HTR-8/SVneo (cell line): ENCODE measurements at regions not wholly inside any gene's neighbourhood (a gene's known extent, or its start where the extent isn't known, plus 50 kb on each side); places are given as distances from the start of the nearest gene placed in this dataset.
"Not testable (repeated sequence)": the region's sequence is repeated elsewhere in the genome, so short reads cannot be mapped to it uniquely, and the experiment has no call there.

ENCODE experiments used
- DNase-seq: peaks from one replicate; pipeline ENCODE4 v3.0.0; 2011; ENCODE audit warnings: low spot score, mixed read lengths; ENCODE audit not compliant: insufficient read length
- FAIRE-seq: peaks from 2 replicates; lab custom pipeline; 2011; peaks lifted over from hg19 to GRCh38; lab: Jason Lieb, UNC

DNA sequence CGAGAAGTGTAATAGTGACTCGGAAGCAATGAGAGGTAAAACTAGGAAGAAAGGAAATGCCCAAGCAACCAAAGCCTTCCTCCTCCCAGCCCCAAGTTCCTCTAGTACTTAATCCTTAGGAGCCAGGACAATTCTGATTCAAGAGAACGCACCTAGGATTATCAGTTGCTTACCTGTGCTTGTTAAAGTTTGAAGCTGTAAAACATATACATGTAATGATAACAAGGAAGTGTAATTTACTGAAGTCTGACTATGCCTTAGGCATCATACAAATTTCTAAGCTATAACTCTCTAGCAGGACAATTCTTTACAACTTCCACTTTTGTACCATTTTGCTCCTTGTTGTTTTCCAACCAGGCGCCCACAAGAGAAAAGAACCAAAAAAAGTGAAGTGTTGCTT, 92.8 kb upstream of the OSBPL8 start:
- FAIRE-seq (no peak), DNase-seq (no peak)

DNA sequence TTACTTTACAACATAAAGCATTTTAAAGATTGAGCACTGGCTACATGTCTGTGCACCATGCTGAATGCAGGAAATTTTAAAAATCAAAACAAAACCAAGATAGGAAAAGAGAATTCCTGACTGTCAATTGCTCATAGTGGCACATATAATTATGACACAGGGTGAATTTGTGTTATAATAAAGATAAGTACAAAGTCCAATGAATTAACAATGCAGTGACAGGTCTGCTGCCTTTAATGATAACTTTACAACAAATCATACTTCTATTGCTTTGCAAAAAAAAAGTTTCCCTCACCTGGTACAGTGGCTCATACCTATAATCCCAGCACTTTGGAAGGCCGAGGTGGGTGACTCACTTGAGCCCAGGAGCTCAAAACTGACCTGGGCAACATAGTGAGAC, 93.8 kb upstream of the OSBPL8 start:
- FAIRE-seq (no peak), DNase-seq (no peak)

DNA sequence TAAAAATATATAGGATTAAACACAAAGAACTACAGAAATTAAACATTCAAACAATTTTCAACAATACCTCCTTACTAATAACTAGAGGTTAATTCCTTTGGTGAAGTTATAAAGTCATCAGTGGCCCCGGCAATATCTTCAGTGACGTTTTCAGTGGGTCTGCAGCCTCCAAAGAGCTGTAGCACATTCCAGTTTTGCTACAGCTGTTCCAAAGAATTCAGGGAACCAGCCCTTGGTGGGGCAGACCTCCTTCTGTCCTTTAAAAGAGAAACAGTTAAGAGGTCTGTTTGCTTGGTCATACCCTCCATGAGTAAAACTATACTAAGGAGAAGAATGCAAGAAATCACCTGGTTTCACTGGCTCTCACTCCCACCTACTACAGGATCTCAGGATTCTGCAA, 99.2 kb upstream of the ZDHHC17 start:
- DNase-seq (no peak), FAIRE-seq (no peak)

DNA sequence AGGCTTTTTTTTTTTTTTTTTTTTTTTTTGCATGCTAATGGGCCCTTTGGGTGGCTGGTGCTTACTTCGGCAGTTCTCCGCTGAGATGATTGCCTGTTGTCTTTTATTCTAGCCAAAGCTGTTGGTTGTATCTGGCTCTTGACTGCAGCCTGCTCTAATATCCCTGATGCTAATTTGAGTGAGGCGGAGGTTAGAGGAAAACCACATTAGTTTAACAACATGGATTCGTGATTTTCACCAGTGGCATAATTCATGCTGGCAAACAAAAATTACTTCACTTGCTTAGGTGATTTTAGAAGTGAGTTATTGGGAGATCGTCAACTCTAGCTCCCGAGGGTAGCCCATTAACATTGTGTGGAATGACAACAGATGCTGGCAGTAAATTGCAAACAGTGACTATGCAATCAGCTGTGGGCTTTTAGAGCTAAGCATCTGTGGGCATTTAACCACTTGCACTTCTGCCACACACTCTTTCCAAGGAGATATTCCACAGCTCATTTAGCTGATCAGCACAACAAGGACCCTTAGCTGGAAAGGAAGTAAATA, 97.6 kb upstream of the ZDHHC17 start:
- DNase-seq (no peak), FAIRE-seq (no peak)

DNA sequence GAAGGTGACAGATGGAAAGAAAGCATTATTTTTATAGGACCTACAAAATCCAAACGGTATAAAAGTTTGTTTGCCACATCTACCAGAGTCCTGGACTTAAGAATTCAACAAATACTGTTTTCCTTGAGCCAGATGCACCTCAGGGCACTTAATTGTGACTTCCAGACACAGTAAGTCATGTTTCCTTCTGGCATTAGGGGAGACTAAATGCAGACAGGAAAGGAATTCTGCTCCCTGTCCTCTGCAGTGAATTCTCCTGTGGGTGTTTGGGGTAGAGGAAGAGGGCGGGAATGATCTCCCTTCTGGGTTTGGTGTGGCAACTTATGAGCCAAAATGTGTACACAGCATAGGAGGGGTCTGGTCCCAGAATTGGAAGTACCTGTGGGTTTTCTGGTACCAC, 93.9 kb upstream of the ZDHHC17 start:
- no peak for FAIRE-seq
- no peak for DNase-seq

DNA sequence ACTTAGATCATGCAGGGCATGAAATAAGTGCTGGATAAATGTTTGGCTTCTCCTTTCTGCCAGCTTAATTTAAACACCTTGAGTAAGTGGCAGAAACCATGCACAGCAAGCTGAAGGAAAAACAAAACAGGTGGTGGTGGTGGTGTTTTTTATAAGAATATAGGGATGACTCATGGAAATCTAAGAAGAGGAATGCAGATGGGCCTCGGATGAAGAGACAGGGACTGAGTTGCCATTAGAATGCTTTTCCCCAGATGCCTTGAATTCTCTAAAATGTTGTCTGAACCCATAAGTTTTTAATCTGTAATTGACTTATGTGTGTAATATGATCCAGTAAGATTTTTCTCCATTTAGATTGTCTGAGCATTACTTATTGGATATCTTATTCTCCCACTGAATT, 93.1 kb upstream of the ZDHHC17 start:
- peak; percentile 61 for DNase-seq
- FAIRE-seq = no peak

DNA sequence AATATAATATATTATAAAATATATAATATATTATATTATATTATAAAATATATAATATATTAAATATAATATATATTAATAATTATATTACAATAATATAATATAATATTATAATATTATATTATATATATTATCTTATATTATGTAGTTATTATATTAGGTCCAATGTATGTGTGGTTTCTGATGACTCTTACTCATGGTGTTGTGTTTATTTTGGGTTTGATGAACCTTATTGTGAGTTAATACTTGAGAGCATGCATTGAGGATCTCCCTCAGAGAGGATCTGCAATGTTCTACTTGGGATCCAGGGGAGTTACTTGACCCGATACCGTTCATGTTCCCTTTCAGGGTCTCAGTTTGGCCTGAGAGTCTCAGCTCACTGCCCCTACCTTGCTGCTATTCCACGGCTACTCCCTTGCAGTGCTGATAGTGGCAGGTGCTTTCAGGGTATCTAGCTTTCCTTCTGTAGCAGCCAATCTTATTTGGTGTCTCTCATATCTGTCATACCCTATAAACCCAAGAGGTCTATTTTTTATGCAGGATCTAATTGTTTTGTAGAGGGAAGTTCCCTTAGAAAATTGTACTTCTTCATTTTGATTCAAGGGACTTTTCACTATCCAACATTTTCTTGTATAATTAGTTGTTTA, 89.1 kb upstream of the ZDHHC17 start:
- no peak for FAIRE-seq
- no peak for DNase-seq

DNA sequence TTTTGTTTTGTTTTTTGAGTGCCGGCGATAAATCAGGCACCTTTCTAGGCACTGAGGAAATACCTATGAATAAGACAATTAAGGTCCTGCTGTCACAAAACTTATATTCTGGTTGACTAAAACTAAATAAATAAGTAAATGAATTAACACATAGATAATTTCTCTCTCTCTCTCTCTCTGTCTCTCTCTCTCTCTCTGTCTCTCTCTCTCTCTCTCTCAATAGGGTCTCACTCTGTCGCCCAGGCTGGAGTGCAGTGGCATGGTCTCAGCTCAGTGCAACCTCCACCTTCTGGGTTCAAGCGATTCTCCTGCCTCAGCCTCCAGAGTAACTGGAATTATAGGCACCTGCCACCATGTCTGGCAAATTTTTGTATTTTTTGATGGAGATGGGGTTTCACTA, 87.7 kb upstream of the ZDHHC17 start:
- FAIRE-seq, DNase-seq: not testable (repeated sequence)

DNA sequence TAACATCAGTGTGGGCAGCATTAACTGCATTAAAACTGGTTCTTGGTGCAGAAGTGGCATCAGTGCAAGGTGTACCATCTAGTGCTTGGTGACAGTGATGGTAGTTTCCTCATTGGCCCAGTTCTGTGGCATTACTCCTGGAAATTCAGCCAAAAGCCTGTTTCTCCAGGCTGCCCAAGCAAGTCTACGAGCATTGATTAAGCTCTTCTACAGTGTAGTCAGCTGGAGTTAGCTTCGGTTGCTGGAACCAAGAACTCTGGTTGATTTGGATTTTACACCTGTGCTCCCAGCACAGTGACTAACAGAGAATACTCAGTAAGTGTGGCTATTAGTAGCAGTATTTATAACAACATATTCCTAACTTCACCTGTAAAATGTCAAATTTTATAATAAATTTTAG, 84.9 kb upstream of the ZDHHC17 start:
- DNase-seq = no peak
- FAIRE-seq = no peak

DNA sequence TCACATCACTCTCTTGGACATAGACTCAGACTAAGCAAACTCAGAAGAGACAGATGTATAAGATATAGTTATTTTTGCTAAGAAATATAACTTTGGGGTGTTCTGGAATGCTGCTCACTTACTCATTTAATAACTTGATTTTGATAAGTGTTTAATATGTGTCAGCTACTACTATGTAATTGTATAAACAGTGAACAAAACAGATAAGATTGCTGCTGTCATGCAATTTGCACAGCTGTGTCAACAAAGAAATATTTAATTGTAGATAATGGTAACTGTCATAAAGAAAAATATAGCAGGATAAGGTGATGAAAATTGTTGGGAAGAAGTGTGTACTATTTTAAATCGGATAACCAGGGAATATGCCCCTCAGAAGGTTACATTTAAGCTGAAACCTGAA, 84.1 kb upstream of the ZDHHC17 start:
- DNase-seq (no peak), FAIRE-seq (no peak)

DNA sequence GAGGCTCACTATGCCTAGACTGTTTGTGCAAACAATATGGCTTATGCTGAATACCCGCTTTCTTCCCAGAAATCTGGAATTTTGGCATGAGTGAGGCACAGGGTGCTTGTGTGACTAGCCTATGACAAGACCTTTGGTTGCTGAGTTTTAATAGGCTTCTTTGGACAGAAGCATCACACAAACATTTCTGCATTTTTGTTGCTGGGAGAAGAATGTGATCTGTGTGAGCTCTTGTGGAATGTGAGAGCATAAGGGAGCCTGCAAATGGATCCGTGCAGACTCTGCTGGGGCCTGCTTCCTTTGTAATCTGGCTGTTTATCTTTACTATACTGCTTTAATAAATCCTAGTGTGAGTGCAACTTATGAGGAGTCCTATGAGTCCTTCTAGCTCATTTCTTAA, 83.0 kb upstream of the ZDHHC17 start:
- FAIRE-seq = no peak
- DNase-seq = no peak

DNA sequence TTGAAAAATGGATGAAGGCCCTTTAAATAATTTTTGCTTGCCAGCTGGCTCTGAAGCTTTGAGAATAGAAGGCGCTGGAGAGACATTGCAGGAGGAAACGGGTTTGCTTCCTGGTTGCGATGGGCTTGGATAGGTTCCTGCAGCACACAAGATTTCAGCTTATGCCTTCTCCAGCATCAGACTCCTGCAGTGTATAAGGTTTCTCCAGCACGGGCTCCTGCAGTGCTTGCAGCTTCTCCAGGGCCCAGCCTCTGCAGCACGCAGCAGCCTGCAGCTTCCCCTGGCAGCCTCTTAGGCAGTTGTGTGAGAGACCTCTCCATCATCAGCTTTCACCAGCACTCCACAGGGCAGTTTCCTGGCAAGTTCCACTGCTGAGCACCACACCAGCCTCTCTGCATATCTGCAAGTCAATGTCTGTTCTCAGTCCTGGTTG, 78.7 kb upstream of the ZDHHC17 start:
- DNase-seq = no peak
- no peak for FAIRE-seq

DNA sequence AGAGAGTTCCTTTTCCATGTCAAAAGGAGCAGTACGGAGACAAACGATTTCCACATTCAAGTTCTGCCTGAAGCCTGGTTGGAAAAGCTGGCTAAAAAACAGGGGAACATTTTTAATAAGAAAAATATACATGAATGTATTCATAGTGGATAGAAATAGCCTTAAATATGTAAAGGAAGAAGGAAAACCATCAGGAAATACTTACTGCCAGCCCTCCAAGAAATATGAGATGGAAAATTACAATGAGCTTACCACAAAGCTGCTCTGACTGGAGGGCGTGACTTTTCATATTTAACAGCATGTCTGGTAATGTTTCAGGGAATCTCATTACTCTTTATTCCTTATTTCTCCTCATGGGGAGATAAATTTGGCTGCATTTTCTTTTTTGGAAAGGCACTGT, 75.9 kb upstream of the ZDHHC17 start:
- DNase-seq (no peak), FAIRE-seq (no peak)

DNA sequence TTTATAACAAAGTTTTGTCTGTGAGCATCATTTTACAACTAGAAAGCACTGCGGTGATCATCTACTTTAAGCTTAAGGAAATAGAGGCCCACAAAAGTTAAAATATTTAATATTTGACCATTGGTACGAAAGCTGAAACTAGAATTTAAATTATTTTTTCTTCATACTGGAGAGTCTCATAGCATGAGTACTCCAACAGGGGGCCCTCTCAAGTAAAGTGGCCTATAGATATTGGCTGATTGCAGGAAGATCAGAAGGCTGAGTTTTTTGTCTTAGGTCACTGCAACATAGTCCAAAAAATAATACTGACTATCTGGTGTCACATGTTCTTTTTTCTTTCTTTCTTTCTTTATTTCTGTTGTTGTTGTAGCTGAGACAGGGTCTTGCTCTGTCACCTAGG, 75.3 kb upstream of the ZDHHC17 start:
- DNase-seq = no peak
- FAIRE-seq = no peak

DNA sequence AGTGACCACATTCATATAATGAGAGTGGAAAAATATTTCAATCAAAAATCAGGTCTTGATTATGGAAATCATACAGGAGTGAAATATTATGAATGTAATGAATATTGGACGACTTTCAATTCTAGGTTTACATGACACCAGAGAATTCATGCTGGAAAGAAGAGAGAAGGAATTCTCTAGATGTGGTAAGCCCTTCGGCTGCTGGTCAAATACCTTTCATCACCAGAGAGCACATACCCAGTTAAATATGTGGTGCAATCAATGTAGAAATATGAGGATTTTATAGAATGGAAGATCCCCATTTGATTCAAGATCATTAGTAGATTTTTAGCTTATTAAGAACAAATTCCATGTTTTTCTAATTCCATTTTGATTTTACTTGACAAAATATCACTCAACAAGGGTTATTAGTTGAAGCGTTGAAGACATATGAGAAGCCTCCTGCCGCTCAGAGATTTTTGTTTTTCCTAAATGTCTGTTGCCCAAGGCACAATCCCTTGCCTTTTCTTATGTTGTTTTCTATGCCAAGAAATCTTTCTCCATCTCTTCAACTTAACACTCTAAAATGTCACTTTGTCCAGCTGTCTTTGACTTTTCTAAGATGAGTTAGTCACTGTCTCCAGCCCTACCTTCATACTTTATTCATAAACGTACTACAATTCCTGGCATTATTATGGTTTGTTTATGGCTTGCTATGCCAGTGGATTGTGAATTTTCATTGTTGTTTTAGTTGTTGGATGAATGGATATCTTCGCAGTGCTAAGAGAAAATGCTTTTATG, 72.8 kb upstream of the ZDHHC17 start:
- no peak for FAIRE-seq

DNA sequence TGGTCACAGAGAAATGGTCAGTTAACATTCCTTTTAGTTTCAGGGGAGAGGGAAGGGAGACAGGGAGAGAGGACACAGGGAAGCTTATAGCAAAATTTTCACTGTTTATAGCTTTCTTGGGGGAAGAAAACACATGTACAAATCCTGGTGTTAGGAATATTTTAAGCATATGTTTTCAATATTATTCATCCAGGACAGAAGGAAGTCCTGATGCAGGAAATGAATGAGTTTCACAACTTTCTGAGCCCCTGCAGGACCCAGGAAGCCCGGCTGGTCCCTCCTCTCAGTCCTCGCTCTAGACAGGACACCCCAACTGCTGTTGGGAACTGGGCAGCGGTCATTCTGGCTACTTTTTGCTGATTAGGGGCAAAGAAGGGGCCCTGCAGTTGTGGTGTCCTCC, 71.1 kb upstream of the ZDHHC17 start:
- no peak for DNase-seq
- FAIRE-seq = no peak

More for the DNA sequence above, 72.8 kb upstream of the ZDHHC17 start:
- DNase-seq = no peak

DNA sequence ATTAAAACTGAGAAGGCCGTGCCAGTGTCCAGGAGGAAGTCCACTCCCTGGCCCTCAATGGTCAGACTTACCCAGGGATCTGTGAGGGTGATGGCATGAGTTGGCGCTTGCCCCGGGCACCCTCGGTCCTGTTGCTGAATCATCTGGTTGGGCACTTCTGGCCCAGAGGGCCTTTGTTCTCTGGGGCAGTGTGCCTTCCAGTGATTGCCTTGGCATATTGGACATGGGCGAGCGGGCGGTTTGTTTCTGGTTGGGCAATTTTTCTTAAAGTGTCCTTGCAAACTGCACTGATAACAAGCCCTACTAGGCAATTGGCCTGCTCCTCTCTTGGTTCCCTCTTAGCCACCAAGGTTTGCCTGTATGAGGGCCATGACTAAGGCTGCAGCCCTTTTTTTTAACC, 69.5 kb upstream of the ZDHHC17 start:
- FAIRE-seq = no peak

DNA sequence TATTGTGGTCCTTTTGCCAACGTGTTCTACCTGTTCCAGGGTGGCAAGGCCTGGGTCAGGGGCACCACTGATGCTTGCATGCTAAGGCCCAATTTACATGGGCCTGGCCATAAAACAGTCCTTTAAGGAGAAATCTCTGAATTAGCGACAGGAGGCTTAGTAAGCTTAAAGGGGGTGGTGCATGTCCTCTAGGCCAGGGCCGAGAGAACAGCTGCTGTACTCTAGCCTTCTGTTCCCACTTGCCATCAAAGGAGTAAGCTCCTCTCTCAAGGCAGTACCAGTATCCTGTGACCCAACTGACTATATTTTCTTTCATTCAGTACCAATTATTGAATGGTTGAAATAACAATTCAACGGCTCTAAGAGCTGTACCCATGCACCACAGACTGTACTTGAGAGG, 67.7 kb upstream of the ZDHHC17 start:
- FAIRE-seq (no peak), DNase-seq (no peak)

More for the DNA sequence above, 69.5 kb upstream of the ZDHHC17 start:
- DNase-seq = no peak

DNA sequence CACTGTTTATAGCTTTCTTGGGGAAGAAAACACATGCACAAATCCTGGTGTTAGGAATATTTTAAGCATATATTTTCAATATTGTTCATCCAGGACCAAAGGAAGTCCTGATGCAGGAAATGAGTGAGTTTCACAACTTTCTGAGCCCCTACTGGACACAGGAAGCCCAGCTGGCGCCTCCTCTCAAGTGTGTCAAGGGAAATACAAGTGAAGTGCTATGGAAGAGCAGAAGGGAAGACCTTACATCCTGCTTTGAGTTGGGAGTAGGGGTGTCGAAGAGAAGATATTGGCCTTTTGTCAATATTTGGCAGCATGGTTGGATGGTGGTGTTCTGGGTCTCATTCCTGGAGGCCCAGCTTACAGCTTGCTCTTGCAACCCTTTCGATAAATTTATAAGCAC, 66.1 kb upstream of the ZDHHC17 start:
- DNase-seq (no peak), FAIRE-seq (no peak)

DNA sequence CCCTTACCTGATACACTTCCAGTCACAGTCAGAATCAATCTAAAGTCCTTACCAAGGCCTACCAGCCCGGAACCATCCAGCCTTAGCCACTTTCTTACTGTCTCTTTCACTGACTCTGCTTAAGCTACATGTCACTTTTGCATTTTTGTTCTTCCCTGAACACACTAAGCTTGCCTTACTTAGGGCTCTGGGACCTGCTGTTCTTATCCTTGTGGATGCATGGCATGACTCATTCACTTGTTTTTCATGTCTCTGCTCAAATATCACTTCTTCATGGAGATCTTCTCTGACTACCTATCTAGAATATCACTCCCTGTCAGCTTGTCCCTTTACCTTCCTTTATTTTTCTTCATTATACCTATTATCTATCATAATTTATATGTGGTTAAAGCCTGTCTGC, 65.6 kb upstream of the ZDHHC17 start:
- DNase-seq = no peak
- FAIRE-seq = no peak

DNA sequence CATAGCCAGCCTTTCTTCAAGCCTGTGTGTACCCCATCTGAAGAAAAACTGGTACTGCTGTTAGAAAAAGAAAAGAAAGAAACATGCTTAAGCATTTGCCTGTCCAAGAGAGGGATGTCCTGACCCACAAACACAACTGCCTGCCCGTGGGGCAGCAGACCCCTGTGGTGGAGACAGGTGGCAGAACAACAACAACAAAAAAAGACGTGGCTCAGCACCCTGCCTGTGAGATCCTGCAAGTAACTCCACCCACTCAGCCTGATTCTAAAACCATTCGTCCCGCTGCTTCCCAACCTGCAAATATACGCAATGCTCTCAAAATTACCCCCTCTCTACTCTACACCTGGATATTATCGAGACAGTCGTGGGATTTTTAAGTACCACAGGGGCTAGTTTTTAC, 64.9 kb upstream of the ZDHHC17 start:
- FAIRE-seq (no peak), DNase-seq (no peak)

DNA sequence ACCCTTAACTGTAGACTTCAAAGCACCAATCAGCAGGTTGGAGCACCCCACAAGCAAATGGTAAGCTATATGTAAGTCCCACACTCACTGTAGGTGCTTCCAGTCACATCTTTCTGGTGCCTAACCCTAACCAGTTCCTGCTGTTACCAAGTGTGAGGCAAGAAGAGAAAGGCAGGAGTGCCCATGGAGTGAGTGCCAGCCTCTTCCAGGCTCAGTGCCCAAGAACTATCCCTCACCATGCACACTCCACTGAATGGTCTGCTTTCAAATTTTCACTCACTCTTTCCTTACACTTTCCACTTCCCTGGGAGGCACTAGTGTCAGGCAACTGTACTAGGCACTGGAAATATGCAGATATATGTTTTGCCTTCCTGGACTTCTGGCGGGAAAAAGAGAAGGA, 62.2 kb upstream of the ZDHHC17 start:
- DNase-seq (no peak), FAIRE-seq (no peak)
